Stomach (tissue), 8 donors: ENCODE measurements at regions not wholly inside any gene's neighbourhood (a gene's known extent, or its start where the extent isn't known, plus 50 kb on each side); places are given as distances from the start of the nearest gene placed in this dataset.
A peak's percentile ranks its signal among the peaks of the same experiment; 100 is the strongest.

Experiments used
- DNase-seq, 2 donors: peaks; one replicate each; pipeline versions ENCODE4 v3.0.0 to v3.0.0-alpha.2; 2013 to 2019
- H3K27ac ChIP-seq, 5 donors: fragments of 200-600 bp in 4 of 5; sonication (generic) in 4 of 5; one replicate each; pipeline ENCODE4 v1.5.1; 2013 to 2019; ENCODE audit warnings: mild to moderate bottlenecking in 1 of 5, moderate library complexity in 1 of 5
- H3K27me3 ChIP-seq, 3 donors: fragments of 200-600 bp; sonication (generic); one replicate each; pipeline ENCODE4 v1.5.1; 2017 to 2019; ENCODE audit warnings: mixed run types in 1 of 3
- H3K36me3 ChIP-seq, 4 donors: fragments of 200-600 bp; sonication (generic); 1 replicate in 3 of 4; 2 replicates in 1 of 4; pipeline ENCODE4 v1.5.1; 2016 to 2019
- H3K4me1 ChIP-seq, 4 donors: fragments of 200-600 bp; sonication (generic); one replicate each; pipeline ENCODE4 v1.5.1; 2016 to 2019
- H3K4me3 ChIP-seq, 4 donors: fragments of 200-600 bp; sonication (generic) in 3 of 4; one replicate each; pipeline ENCODE4 v1.5.1; 2016 to 2019; ENCODE audit warnings: mild to moderate bottlenecking in 1 of 4
- H3K9me3 ChIP-seq, 4 donors: fragments of 200-600 bp; sonication (generic); one replicate each; pipeline ENCODE4 v1.5.1; 2016 to 2019
- CTCF ChIP-seq, 7 experiments: fragments of 450-650 bp in 4 of 7; fragments of 200-600 bp in 3 of 7; sonication (generic) in 3 of 7; IDR thresholded peaks; one replicate each; pipeline ENCODE4 v1.5.1; 2016 to 2019; ENCODE audit warnings: antibody characterized with exemption in 7 of 7, control low read depth in 2 of 7, mild to moderate bottlenecking in 1 of 7
- EP300 ChIP-seq: sonication (generic); formaldehyde crosslinking; IDR thresholded peaks from one replicate; pipeline ENCODE4 v1.6.1; 2017; ENCODE audit warnings: antibody characterized with exemption
- POLR2A ChIP-seq, 4 donors: fragments of 450-650 bp; IDR thresholded peaks; one replicate each; pipeline ENCODE4 v1.6.1; 2016; ENCODE audit warnings: antibody characterized with exemption in 4 of 4, control low read depth in 2 of 4, mild to moderate bottlenecking in 1 of 4, moderate library complexity in 1 of 4
- POLR2AphosphoS5 ChIP-seq, 3 donors: sonication (generic); formaldehyde crosslinking; IDR thresholded peaks; one replicate each; pipeline ENCODE4 v1.6.1; 2016; ENCODE audit warnings: antibody characterized with exemption in 3 of 3
- WGBS, 5 donors: extraction: QIAGEN DNeasy Blood & Tissue Kit in 3 of 5; methylation state at CpG; one replicate each; pipeline versions ENCODE4 v1.1.5 to v1.1.7; 2013 to 2018; 5-methylcytosine and 5-hydroxymethylcytosine counted together
- intact Hi-C: fragments of 100-400 bp; cut with DNase I; formaldehyde crosslinking; loops from one replicate; pipeline ENCODE4 v1.15.1; 2023; ENCODE audit warnings: low total_unique reads
- donor health status: healthy with polysubstance abuse.
- donor health status: Bipolar disorder and iron deficiency.
- donor health status: healthy.

- DNase-seq = no peak
- no peak overlapping the region for H3K4me3 ChIP-seq
- H3K27ac ChIP-seq = peak overlapping the region; percentile 26 to 85 (median 83)
- 69 to 78% (median 74%) methylated on average over 4 of the region's 4 CpGs for WGBS, 5 donors
- peak in 1 of 3 donors; percentile 35 for TF ChIP-seq POLR2AphosphoS5 (IDR thresholded peaks at IDR 0.05)
- no peak for TF ChIP-seq POLR2A (IDR thresholded peaks at IDR 0.05)
- TF ChIP-seq EP300 = no peak
- no peaks in the 10 kb centered on the region for H3K27me3 ChIP-seq
- peaks cover 0 to 60% (median 43%) of the 10 kb centered on the region in 4 donors for H3K4me1 ChIP-seq
- H3K9me3 ChIP-seq = no peaks in the 10 kb centered on the region
- intact Hi-C loops = no loop called here
- H3K36me3 ChIP-seq = no peaks in the 10 kb centered on the region
These were observed 104.3 kb upstream of the PITX1 start for GRCh38 chr5:135138116-135138850.

GRCh38 chr5:135137146-135137915 is 103.3 kb upstream of the PITX1 start:
- 87 to 93% (median 92%) methylated on average over 13 of the region's 13 CpGs for WGBS, 5 donors
- H3K4me3 ChIP-seq = no peak overlapping the region
- DNase-seq = no peak
- H3K36me3 ChIP-seq = no peaks in the 10 kb centered on the region
- peak overlapping the region in 3 of 5 donors; percentile 71 to 85 (median 85) for H3K27ac ChIP-seq
- H3K4me1 ChIP-seq = peaks cover 0 to 55% (median 40%) of the 10 kb centered on the region in 4 donors
- H3K9me3 ChIP-seq = no peaks in the 10 kb centered on the region
- TF ChIP-seq POLR2A (IDR thresholded peaks at IDR 0.05) (no peak), CTCF (IDR thresholded peaks at IDR 0.05) (no peak)
- no peaks in the 10 kb centered on the region for H3K27me3 ChIP-seq
- intact Hi-C loops = no loop called here

- Histone ChIP-seq H3K4me1 (peaks cover 0 to 47% (median 35%) of the 10 kb centered on the region in 4 donors), H3K4me3 (no peak overlapping the region), H3K27ac (no peak overlapping the region), H3K9me3 (no peaks in the 10 kb centered on the region), H3K36me3 (no peaks in the 10 kb centered on the region), H3K27me3 (no peaks in the 10 kb centered on the region)
- TF ChIP-seq POLR2AphosphoS5 (IDR thresholded peaks at IDR 0.05) (no peak), POLR2A (IDR thresholded peaks at IDR 0.05) (no peak), EP300 (no peak), CTCF (IDR thresholded peaks at IDR 0.05) (no peak)
- DNase-seq = no peak
- 73 to 93% (median 82%) methylated on average over 2 of the region's 2 CpGs for WGBS, 5 donors
- intact Hi-C loops = no loop called here
These were observed 102.5 kb upstream of the PITX1 start for GRCh38 chr5:135136546-135136945.

- H3K36me3 ChIP-seq = no peaks in the 10 kb centered on the region
- H3K9me3 ChIP-seq = no peaks in the 10 kb centered on the region
- no peak overlapping the region for H3K4me3 ChIP-seq
- DNase-seq = peak; percentile 46 to 63
- intact Hi-C loops = no loop called here
- H3K4me1 ChIP-seq = peaks cover 0 to 39% (median 26%) of the 10 kb centered on the region in 4 donors
- H3K27me3 ChIP-seq = no peaks in the 10 kb centered on the region
- H3K27ac ChIP-seq = no peak overlapping the region
- TF ChIP-seq EP300 (no peak), POLR2AphosphoS5 (IDR thresholded peaks at IDR 0.05) (peak in 1 of 3 donors; percentile 46)
- 53 to 66% (median 63%) methylated on average over 13 to 14 of the region's 14 CpGs for WGBS, 5 donors
These were observed 101.7 kb upstream of the PITX1 start for GRCh38 chr5:135135530-135136226.

GRCh38 chr5:135134691-135135381 is 100.8 kb upstream of the PITX1 start:
- H3K9me3 ChIP-seq = no peaks in the 10 kb centered on the region

More at GRCh38 chr5:135134691-135135381, 100.8 kb upstream of the PITX1 start:
- DNase-seq = no peak
- no peaks in the 10 kb centered on the region for H3K27me3 ChIP-seq
- TF ChIP-seq CTCF (IDR thresholded peaks at IDR 0.05) (no peak), POLR2A (IDR thresholded peaks at IDR 0.05) (no peak), EP300 (no peak), POLR2AphosphoS5 (IDR thresholded peaks at IDR 0.05) (no peak)
- H3K4me1 ChIP-seq = peaks cover 0 to 31% (median 19%) of the 10 kb centered on the region in 4 donors
- no peak overlapping the region for H3K27ac ChIP-seq
- H3K36me3 ChIP-seq = no peaks in the 10 kb centered on the region
- intact Hi-C loops = no loop called here
- 58 to 85% (median 68%) methylated on average over 4 to 7 of the region's 7 CpGs for WGBS, 5 donors
- H3K4me3 ChIP-seq = no peak overlapping the region
